NOMO-1 treated with dmso at 0.1 percent for 144 hours (cell line): ENCODE measurements at regions not wholly inside any gene's neighbourhood (a gene's known extent, or its start where the extent isn't known, plus 50 kb on each side); places are given as distances from the start of the nearest gene placed in this dataset.

Experiments used
- DNase-seq: peaks from one replicate; lab custom pipeline; 2025; ENCODE audit not compliant: unreplicated experiment; lab: John Stamatoyannopoulos, UW

GRCh38 chr12:124489915-124490583 lies 77.4 kb downstream of the NCOR2 start:
- no peak for DNase-seq

DNA sequence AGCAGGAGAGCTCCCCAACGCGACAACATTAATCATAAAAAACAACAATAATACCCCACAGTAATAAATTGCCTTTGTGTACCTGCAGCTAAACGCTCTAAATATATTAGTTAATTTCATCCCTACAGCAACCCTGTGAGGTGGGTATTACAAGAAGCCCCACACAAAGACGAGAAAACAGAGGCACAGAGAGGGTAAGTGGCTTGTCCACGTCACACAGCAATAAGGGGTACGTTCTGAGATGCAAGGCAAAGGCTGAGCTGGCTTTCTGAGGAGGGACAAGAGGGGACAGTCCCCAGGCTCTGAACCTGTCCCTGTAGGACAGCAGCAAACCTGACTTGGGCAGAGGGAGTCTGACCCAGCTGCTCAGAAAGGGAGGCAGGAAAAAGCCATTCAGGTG lies 78.2 kb downstream of the NCOR2 start:
- no peak for DNase-seq

GRCh38 chr12:124488520-124488919 lies 78.9 kb downstream of the NCOR2 start:
- DNase-seq, result no peak

GRCh38 chr12:124487834-124488165 lies 79.6 kb downstream of the NCOR2 start:
- DNase-seq, result no peak

- DNase-seq, result no peak
Measured at GRCh38 chr12:124487066-124487833, 80.2 kb downstream of the NCOR2 start.

DNA sequence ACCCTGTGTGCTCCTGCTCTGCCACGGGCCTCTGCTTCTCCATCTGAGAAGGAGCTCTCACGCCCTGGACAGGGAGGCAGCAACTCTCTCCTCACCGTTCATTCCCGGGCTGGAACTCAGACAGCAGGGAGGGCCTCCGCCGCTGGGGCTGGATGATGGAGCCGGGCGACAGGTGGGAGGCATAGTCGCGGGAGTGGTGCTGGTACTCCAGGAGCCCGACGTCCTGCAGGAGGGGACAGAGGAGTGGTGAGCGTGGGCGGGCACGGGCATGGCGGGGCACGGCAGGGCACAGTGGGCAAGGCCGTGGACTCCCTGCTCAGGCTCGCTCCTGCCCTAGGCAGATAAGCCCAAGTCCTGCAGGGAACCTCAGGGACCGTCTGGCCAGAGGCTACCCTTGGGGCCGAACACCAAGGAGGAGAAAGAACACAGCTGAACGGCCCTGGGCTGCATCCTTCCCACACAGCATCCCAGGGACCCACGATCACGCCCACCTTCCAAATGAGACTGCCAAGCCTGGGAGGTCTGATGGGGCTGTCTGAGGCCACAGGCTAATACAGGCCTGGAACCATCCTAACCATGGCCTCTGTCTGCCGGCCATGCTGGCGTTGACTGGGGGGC lies 81.0 kb downstream of the NCOR2 start:
- no peak for DNase-seq

DNA sequence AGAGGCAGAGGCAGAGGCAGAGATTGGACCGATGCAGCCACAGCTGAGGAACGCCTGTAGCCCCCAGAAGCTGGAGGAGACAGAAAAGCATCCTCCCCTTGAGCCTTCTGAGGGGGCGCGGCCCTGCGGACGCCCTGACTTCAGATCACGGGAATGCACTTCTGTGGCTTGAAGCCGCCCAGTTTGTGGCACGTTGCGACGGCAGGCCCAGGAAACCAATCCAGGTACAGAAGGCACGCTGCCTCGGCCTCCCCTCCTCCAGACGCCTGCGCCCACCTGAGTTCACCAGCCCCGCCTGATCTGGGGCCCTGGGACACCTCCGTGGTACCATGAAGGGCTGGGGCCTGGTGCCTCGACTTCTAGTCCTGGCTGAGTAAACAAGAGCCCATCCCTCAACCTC lies 82.0 kb downstream of the NCOR2 start:
- DNase-seq, result no peak

- no peak for DNase-seq
Measured at GRCh38 chr12:124484526-124484953, 82.9 kb downstream of the NCOR2 start.

DNA sequence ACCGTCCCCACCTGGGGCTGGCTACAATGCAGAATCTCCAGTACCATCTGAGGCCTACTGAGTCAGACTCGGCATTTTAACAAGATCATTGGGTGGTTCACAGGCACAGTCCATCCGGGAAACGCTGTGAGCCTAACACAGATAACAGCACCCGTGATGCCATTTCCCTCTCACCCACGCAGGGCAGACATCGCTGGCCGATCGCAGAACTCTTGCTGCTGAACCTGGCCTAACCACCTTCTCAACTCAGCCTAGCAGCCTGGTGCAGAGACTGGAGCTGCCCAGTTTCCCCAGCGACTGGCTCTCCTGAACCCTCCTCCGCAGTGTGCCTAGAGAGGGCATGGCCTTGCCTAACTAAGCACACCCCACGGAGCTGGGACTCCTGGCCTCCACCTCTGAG lies 83.3 kb downstream of the NCOR2 start:
- DNase-seq, result no peak

- DNase-seq, result no peak
Measured at GRCh38 chr12:124482901-124483799, 84.3 kb downstream of the NCOR2 start.

GRCh38 chr12:124482567-124482893 lies 84.9 kb downstream of the NCOR2 start:
- DNase-seq, result no peak

GRCh38 chr12:124481772-124482566 lies 85.4 kb downstream of the NCOR2 start:
- DNase-seq, result no peak

- no peak for DNase-seq
Measured at GRCh38 chr12:124481257-124481750, 86.1 kb downstream of the NCOR2 start.

DNA sequence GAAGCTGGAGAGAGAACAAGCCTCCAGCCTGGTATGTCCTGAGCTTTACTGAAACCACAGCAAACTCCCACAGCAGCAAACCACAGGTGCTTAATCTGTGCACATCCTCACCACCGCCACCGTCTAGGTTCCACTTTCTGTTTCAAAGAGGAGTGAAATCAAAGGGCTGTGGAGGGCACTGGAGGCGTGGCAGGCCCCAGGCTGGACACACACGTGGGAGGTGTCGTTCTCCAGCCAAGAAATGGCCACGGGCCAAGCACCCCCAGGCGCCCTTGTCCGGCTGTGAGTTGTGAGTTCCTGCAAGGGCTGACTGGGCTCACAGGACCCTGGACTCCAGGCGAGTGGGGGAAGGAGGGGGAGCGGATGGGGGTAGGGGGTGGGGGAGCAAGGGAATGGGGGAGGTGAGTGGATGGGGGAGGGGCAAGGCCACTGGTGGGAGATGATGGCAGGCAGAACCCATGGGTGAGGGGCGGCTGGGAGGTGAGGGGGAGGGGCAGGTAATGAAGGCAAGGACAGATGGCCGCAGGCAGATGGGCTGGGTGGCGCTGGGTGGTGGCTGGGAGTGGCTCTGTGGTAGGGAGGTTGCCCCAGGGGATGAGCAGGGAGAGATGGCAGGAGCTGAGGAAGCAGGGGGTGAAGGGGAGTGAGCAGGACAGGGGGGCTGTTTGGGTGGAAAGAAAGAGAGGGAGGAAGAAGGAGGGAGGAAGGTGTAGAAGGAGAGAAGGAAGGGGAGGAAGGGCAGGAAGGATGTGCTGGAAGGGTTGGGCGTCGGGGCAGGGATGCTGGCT lies 86.7 kb downstream of the NCOR2 start:
- no peak for DNase-seq

DNA sequence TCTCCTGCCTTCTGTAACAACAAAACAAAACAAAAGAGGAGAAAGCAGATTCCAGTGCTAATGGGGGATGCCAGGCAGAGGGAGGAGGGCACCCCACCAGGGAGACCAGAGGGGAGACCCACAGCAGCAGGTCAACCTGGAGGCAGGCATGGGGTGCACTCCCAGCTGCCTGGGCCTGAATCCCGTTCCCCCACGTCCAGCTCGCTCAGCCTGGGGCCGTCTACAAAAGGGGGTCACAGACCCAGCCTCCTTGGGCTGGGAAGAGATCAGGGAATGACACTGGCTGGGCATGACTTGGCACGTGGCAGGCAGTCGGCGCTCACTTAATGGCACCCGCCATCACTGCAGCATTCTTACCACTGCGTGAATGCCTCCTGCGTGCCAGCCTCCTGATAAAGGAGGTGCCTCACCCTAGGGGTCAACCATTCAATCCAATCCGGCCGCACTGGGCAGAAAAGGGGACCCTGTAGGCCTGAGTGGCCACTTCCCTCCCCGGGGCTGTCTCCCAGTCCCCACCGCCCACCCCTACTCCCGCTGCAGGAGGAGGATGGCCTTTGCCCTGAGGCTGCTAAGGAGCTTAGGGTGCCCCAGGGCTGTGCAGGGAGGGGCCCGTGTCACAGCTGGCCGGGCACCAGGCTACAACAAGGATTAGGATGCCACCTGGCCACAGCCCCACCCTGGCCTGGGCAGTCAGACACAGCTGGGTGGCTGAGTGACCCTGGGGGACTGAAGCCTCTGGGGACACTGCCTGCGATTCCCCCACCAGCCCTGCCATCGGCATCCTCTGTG lies 87.5 kb downstream of the NCOR2 start:
- no peak for DNase-seq

- no peak for DNase-seq
Measured at GRCh38 chr12:124478985-124479645, 88.3 kb downstream of the NCOR2 start.

GRCh38 chr12:124478416-124478815 lies 89.0 kb downstream of the NCOR2 start:
- DNase-seq, result no peak
